SIG-M5 (cell line): ENCODE measurements at regions not wholly inside any gene's neighbourhood (a gene's known extent, or its start where the extent isn't known, plus 50 kb on each side); places are given as distances from the start of the nearest gene placed in this dataset.

ENCODE experiments used
- DNase-seq: peaks from one replicate; lab custom pipeline; 2025; lab: John Stamatoyannopoulos, UW

- DNase-seq = no peak
These were observed 78.5 kb upstream of the PCBD1 start for GRCh38 chr10:70966646-70967553.

GRCh38 chr10:70967591-70968587 is 79.5 kb upstream of the PCBD1 start:
- no peak for DNase-seq

GRCh38 chr10:70969188-70969587 is 80.8 kb upstream of the PCBD1 start:
- no peak for DNase-seq

- no peak for DNase-seq
These were observed 82.5 kb upstream of the PCBD1 start for GRCh38 chr10:70970830-70971229.

- no peak for DNase-seq
These were observed 84.9 kb upstream of the PCBD1 start for GRCh38 chr10:70973275-70973674.

- DNase-seq = no peak
These were observed 86.1 kb upstream of the PCBD1 start for GRCh38 chr10:70974351-70974901.

- no peak for DNase-seq
These were observed 86.6 kb upstream of the PCBD1 start for GRCh38 chr10:70974920-70975319.

GRCh38 chr10:70976063-70976695 is 87.8 kb upstream of the PCBD1 start:
- no peak for DNase-seq

- DNase-seq = no peak
These were observed 89.3 kb upstream of the PCBD1 start for GRCh38 chr10:70977625-70978024.

GRCh38 chr10:70978181-70978580 is 89.8 kb upstream of the PCBD1 start:
- no peak for DNase-seq

- DNase-seq = no peak
These were observed 90.6 kb upstream of the PCBD1 start for GRCh38 chr10:70978816-70979480.

- no peak for DNase-seq
These were observed 92.3 kb upstream of the PCBD1 start for GRCh38 chr10:70980687-70981086.

GRCh38 chr10:70981171-70981836 is 92.9 kb upstream of the PCBD1 start:
- DNase-seq = no peak

- no peak for DNase-seq
These were observed 93.6 kb upstream of the PCBD1 start for GRCh38 chr10:70981936-70982335.

GRCh38 chr10:70982443-70982842 is 94.1 kb upstream of the PCBD1 start:
- no peak for DNase-seq

GRCh38 chr10:70984986-70985722 is 96.8 kb upstream of the PCBD1 start:
- DNase-seq = no peak

- DNase-seq = no peak
These were observed 97.7 kb upstream of the PCBD1 start for GRCh38 chr10:70985824-70986622.

GRCh38 chr10:70986623-70986950 is 98.2 kb upstream of the PCBD1 start:
- no peak for DNase-seq

- DNase-seq = no peak
These were observed 99.2 kb upstream of the PCBD1 start for GRCh38 chr10:70987396-70988130.
